HCT116 (cell line): ENCODE measurements at regions not wholly inside any gene's neighbourhood (a gene's known extent, or its start where the extent isn't known, plus 50 kb on each side); places are given as distances from the start of the nearest gene placed in this dataset.

Experiments
- ATAC-seq: fragments of 200-7000 bp; cut with Tn5 transposase; 2 replicates; pipeline ENCODE4 v1.9.1; 2020; ENCODE audit warnings: mild to moderate bottlenecking, moderate library complexity
- BruUV-seq: library from RNA; stranded (reverse); fragments of 400-500 nt; replicated peaks from 2 replicates; lab custom pipeline; 2021; lab: Mats Ljungman, UMichigan
- CTCF ChIA-PET: fragments of 300-600 bp; sonication (Branson Sonifier 250); formaldehyde crosslinking; loops from one replicate; lab custom pipeline; 2021; ENCODE audit warnings: antibody characterized with exemption; lab: Charles Lee
- POLR2A ChIA-PET: fragments of 300-600, 350-600 bp; sonication (Branson Sonifier 250); formaldehyde crosslinking; loops from one replicate; lab custom pipeline; 2021; ENCODE audit warnings: antibody characterized with exemption; lab: Charles Lee
- RAD21 ChIA-PET, 2 experiments: fragments of 300-600 bp; sonication (Branson Sonifier 250); formaldehyde crosslinking; loops; one replicate each; lab custom pipeline; 2023; ENCODE audit warnings: low total read pairs in 2 of 2; ENCODE audit not compliant: uncharacterized antibody in 2 of 2, unreplicated experiment in 2 of 2, low non-redundant PET in 1 of 2; lab: Charles Lee
- DNase-seq: peaks from one replicate; pipeline ENCODE4 v3.0.0-alpha.2; 2010; ENCODE audit warnings: low read depth, low spot score
- H2AFZ ChIP-seq: fragments of 200-600 bp; shearing (Covaris generic), sonication (generic); 2 replicates; pipeline ENCODE4 v1.6.1; 2017; ENCODE audit warnings: low read depth, mixed run types, mixed read lengths, antibody characterized with exemption, low read length; ENCODE audit not compliant: poor library complexity, severe bottlenecking
- H3K27ac ChIP-seq: 2 replicates; pipeline ENCODE4 v1.5.1; 2012; ENCODE audit warnings: low read depth, low read length
- H3K27me3 ChIP-seq: fragments of 200-600 bp; sonication (generic); 2 replicates; pipeline ENCODE4 v1.6.1; 2016; ENCODE audit warnings: mixed run types, low read length, mixed read lengths; ENCODE audit not compliant: insufficient read depth
- H3K36me3 ChIP-seq, 2 experiments: fragments of 200-500 bp in 1 of 2; fragments of 200-600 bp in 1 of 2; sonication (Bioruptor generic) in 1 of 2; sonication (generic) in 1 of 2; 2 replicates each; pipeline versions ENCODE4 v1.5.1 to v1.6.1; 2014 to 2016; ENCODE audit warnings: low read length in 2 of 2, inconsistent platforms in 1 of 2, mixed read lengths in 1 of 2, mixed run types in 1 of 2; ENCODE audit not compliant: insufficient read depth in 2 of 2, control insufficient read depth in 1 of 2
- H3K4me1 ChIP-seq, 2 experiments: fragments of 200-600 bp in 1 of 2; sonication (generic) in 1 of 2; 2 replicates each; pipeline versions ENCODE4 v1.5.1 to v1.6.1; 2012 to 2017; ENCODE audit warnings: low read length in 2 of 2, inconsistent platforms in 1 of 2, mild to moderate bottlenecking in 1 of 2, mixed read lengths in 1 of 2, mixed run types in 1 of 2, moderate library complexity in 1 of 2; ENCODE audit not compliant: insufficient read depth in 2 of 2, control insufficient read depth in 1 of 2
- H3K4me2 ChIP-seq: fragments of 200-600 bp; sonication (generic); 2 replicates; pipeline ENCODE4 v1.6.1; 2017; ENCODE audit warnings: mixed run types, low read length, mixed read lengths
- H3K4me3 ChIP-seq, 2 experiments: fragments of 200-600 bp in 1 of 2; sonication (generic) in 1 of 2; replicated peaks in 1 of 2; 2 replicates each; pipeline ENCODE4 v1.5.1; 2011 to 2016; ENCODE audit warnings: low read length in 2 of 2, control low read depth in 1 of 2, low read depth in 1 of 2, mild to moderate bottlenecking in 1 of 2, mixed read lengths in 1 of 2, mixed run types in 1 of 2
- H3K79me2 ChIP-seq: fragments of 200-600 bp; sonication (generic); 2 replicates; pipeline ENCODE4 v1.6.1; 2017; ENCODE audit warnings: mild to moderate bottlenecking, mixed run types, low read length, moderate library complexity, mixed read lengths; ENCODE audit not compliant: insufficient read depth
- H3K9ac ChIP-seq: fragments of 200-600 bp; sonication (generic); 2 replicates; pipeline ENCODE4 v1.6.1; 2016; ENCODE audit warnings: low read length, mixed read lengths
- H3K9me2 ChIP-seq: fragments of 200-600 bp; sonication (generic), shearing (Covaris generic); 2 replicates; pipeline ENCODE4 v1.6.1; 2017; ENCODE audit warnings: mixed run types, mild to moderate bottlenecking, moderate library complexity; ENCODE audit not compliant: insufficient read depth
- H3K9me3 ChIP-seq, 2 experiments: fragments of 200-500 bp in 1 of 2; fragments of 200-600 bp in 1 of 2; sonication (Bioruptor generic) in 1 of 2; sonication (generic) in 1 of 2; 2 replicates each; pipeline ENCODE4 v1.6.1; 2014 to 2017; ENCODE audit warnings: low read length in 2 of 2, mixed read lengths in 2 of 2, inconsistent platforms in 1 of 2, low read depth in 1 of 2, mild to moderate bottlenecking in 1 of 2, mixed run types in 1 of 2, moderate library complexity in 1 of 2; ENCODE audit not compliant: control insufficient read depth in 1 of 2, insufficient read depth in 1 of 2
- H4K20me1 ChIP-seq: fragments of 200-600 bp; sonication (generic), shearing (Covaris generic); 2 replicates; pipeline ENCODE4 v1.6.1; 2017; ENCODE audit warnings: mixed run types, mild to moderate bottlenecking, moderate library complexity; ENCODE audit not compliant: insufficient read depth
- CBX3 ChIP-seq: IDR thresholded peaks from 2 replicates; pipeline ENCODE4 v1.6.1; 2012; ENCODE audit warnings: low read depth
- CEBPB ChIP-seq: IDR thresholded peaks from 2 replicates; pipeline ENCODE4 v1.6.1; 2012; ENCODE audit warnings: low read depth
- ELF1 ChIP-seq: IDR thresholded peaks from 2 replicates; pipeline ENCODE4 v1.6.1; 2012; ENCODE audit warnings: low read depth, borderline replicate concordance
- FOSL1 ChIP-seq: IDR thresholded peaks from 2 replicates; pipeline ENCODE4 v1.6.1; 2012; ENCODE audit warnings: low read depth
- JUND ChIP-seq: IDR thresholded peaks from 2 replicates; pipeline ENCODE4 v1.6.1; 2012
- POLR2A ChIP-seq: IDR thresholded peaks from 2 replicates; pipeline ENCODE4 v1.7.0; 2011; ENCODE audit warnings: borderline replicate concordance; ENCODE audit not compliant: insufficient read depth, insufficient read length; ENCODE audit errors: extremely low read depth
- POLR2AphosphoS5 ChIP-seq: IDR thresholded peaks from 2 replicates; pipeline ENCODE4 v1.6.1; 2011; ENCODE audit warnings: mild to moderate bottlenecking, low read depth, low read length, moderate library complexity
- RAD21 ChIP-seq: IDR thresholded peaks from 2 replicates; pipeline ENCODE4 v1.6.1; 2012; ENCODE audit warnings: low read depth, mild to moderate bottlenecking
- SIN3A ChIP-seq: IDR thresholded peaks from 2 replicates; pipeline ENCODE4 v1.6.1; 2012; ENCODE audit warnings: low read depth
- TCF7L2 ChIP-seq: IDR thresholded peaks from 2 replicates; pipeline ENCODE4 v1.7.0; 2011; ENCODE audit warnings: borderline replicate concordance, inconsistent platforms; ENCODE audit not compliant: insufficient read depth, insufficient read length; ENCODE audit errors: extremely low read depth
- YY1 ChIP-seq: IDR thresholded peaks from 2 replicates; pipeline ENCODE4 v1.6.1; 2011; ENCODE audit warnings: low read length, low read depth, moderate library complexity, mild to moderate bottlenecking; ENCODE audit not compliant: insufficient replicate concordance; ENCODE audit errors: extremely low read depth
- ZNF274 ChIP-seq: fragments of 200-500 bp; sonication (Bioruptor generic); IDR thresholded peaks from 2 replicates; pipeline ENCODE4 v1.6.1; 2014; ENCODE audit warnings: mild to moderate bottlenecking, low read depth, low read length, inconsistent platforms
- intact Hi-C: fragments of 100-400 bp; cut with micrococcal nuclease; formaldehyde crosslinking; loops from 2 replicates; pipeline ENCODE4 v1.10.0; 2022
- TF ChIP-seq, protein P1 (sequence below): IDR thresholded peaks from 2 replicates; pipeline ENCODE4 v1.6.1; 2012
- TF ChIP-seq, protein P2 (sequence below): IDR thresholded peaks from 2 replicates; pipeline ENCODE4 v1.6.1; 2012; ENCODE audit warnings: low read depth
- TF ChIP-seq, protein P3 (sequence below), 3 experiments: fragments of 200-600 bp in 1 of 3; sonication (generic) in 1 of 3; IDR thresholded peaks in 2 of 3; conservative IDR thresholded peaks in 1 of 3; 2 replicates each; pipeline ENCODE4 v1.5.1; 2012 to 2017; ENCODE audit warnings: low read depth in 2 of 3, low read length in 2 of 3, antibody characterized with exemption in 1 of 3, borderline replicate concordance in 1 of 3, control low read depth in 1 of 3, mild to moderate bottlenecking in 1 of 3, mixed read lengths in 1 of 3, mixed run types in 1 of 3, moderate library complexity in 1 of 3; ENCODE audit not compliant: insufficient read depth in 1 of 3
- TF ChIP-seq, protein P4 (sequence below): IDR thresholded peaks from 2 replicates; pipeline ENCODE4 v1.6.1; 2011; ENCODE audit warnings: mild to moderate bottlenecking, low read length, moderate library complexity; ENCODE audit not compliant: insufficient replicate concordance; ENCODE audit errors: extremely low read depth

DNA sequence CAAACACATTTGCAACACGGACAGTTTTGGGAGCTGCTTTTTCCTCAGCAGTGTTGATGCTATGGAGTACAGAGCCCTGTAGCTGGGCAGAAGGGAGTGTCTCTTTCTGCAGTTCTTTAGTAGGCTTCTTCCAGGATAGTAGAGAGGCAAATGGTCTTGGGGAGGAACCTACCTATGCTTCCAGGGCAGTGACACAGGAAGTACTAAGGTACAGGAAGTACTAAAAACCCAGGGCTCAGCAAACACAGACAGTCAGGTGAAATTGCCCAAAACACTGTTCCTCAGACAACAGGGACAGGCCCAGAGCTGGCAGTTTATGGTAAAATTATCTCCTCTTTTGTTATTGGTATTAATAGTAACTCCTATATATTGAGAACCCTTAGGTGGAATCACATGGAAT is 217.6 kb downstream of the TTC8 start:
- RAD21 ChIA-PET: no interaction called here
- H3K4me3 ChIP-seq: no peak overlapping the region
- BruUV-seq: no TSS peak
- H3K36me3 ChIP-seq: no peaks in the 10 kb centered on the region
- no peak overlapping the region; the same call in 1 of the 2 replicates for H3K27ac ChIP-seq
- H3K4me1 ChIP-seq: peaks cover 13 to 30% of the 10 kb centered on the region in 2 experiments
- H3K27me3 ChIP-seq: no peaks in the 10 kb centered on the region
- TF ChIP-seq ELF1 (no peak), CBX3 (no peak), FOSL1 (no peak), CEBPB (no peak), RAD21 (no peak), YY1 (no peak), ZNF274 (no peak), POLR2A (no peak), JUND (no peak), SIN3A (no peak), TCF7L2 (no peak), POLR2AphosphoS5 (no peak)
- TF ChIP-seq, protein P1, sequence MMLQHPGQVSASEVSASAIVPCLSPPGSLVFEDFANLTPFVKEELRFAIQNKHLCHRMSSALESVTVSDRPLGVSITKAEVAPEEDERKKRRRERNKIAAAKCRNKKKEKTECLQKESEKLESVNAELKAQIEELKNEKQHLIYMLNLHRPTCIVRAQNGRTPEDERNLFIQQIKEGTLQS: no peak
- TF ChIP-seq, protein P2, sequence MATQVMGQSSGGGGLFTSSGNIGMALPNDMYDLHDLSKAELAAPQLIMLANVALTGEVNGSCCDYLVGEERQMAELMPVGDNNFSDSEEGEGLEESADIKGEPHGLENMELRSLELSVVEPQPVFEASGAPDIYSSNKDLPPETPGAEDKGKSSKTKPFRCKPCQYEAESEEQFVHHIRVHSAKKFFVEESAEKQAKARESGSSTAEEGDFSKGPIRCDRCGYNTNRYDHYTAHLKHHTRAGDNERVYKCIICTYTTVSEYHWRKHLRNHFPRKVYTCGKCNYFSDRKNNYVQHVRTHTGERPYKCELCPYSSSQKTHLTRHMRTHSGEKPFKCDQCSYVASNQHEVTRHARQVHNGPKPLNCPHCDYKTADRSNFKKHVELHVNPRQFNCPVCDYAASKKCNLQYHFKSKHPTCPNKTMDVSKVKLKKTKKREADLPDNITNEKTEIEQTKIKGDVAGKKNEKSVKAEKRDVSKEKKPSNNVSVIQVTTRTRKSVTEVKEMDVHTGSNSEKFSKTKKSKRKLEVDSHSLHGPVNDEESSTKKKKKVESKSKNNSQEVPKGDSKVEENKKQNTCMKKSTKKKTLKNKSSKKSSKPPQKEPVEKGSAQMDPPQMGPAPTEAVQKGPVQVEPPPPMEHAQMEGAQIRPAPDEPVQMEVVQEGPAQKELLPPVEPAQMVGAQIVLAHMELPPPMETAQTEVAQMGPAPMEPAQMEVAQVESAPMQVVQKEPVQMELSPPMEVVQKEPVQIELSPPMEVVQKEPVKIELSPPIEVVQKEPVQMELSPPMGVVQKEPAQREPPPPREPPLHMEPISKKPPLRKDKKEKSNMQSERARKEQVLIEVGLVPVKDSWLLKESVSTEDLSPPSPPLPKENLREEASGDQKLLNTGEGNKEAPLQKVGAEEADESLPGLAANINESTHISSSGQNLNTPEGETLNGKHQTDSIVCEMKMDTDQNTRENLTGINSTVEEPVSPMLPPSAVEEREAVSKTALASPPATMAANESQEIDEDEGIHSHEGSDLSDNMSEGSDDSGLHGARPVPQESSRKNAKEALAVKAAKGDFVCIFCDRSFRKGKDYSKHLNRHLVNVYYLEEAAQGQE: no peak
- TF ChIP-seq, protein P3, sequence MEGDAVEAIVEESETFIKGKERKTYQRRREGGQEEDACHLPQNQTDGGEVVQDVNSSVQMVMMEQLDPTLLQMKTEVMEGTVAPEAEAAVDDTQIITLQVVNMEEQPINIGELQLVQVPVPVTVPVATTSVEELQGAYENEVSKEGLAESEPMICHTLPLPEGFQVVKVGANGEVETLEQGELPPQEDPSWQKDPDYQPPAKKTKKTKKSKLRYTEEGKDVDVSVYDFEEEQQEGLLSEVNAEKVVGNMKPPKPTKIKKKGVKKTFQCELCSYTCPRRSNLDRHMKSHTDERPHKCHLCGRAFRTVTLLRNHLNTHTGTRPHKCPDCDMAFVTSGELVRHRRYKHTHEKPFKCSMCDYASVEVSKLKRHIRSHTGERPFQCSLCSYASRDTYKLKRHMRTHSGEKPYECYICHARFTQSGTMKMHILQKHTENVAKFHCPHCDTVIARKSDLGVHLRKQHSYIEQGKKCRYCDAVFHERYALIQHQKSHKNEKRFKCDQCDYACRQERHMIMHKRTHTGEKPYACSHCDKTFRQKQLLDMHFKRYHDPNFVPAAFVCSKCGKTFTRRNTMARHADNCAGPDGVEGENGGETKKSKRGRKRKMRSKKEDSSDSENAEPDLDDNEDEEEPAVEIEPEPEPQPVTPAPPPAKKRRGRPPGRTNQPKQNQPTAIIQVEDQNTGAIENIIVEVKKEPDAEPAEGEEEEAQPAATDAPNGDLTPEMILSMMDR (IDR thresholded peaks at IDR 0.05 in 2 of 3, conservative IDR thresholded peaks at IDR 0.05 in 1 of 3; ENCODE audit: borderline replicate concordance in 1 of 3, insufficient read depth in 1 of 3, low read depth in 2 of 3, low read length in 2 of 3): no peak
- TF ChIP-seq, protein P4, sequence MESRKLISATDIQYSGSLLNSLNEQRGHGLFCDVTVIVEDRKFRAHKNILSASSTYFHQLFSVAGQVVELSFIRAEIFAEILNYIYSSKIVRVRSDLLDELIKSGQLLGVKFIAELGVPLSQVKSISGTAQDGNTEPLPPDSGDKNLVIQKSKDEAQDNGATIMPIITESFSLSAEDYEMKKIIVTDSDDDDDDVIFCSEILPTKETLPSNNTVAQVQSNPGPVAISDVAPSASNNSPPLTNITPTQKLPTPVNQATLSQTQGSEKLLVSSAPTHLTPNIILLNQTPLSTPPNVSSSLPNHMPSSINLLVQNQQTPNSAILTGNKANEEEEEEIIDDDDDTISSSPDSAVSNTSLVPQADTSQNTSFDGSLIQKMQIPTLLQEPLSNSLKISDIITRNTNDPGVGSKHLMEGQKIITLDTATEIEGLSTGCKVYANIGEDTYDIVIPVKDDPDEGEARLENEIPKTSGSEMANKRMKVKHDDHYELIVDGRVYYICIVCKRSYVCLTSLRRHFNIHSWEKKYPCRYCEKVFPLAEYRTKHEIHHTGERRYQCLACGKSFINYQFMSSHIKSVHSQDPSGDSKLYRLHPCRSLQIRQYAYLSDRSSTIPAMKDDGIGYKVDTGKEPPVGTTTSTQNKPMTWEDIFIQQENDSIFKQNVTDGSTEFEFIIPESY: no peak
- TF ChIP-seq, all 23 proteins: peak for 0
- Histone ChIP-seq H3K4me2 (peak overlapping the region; percentile 93; the same call in 1 of the 2 replicates), H2AFZ (peak overlapping the region; percentile 13), H3K9ac (no peak overlapping the region), H3K79me2 (no peaks in the 10 kb centered on the region), H4K20me1 (no peaks in the 10 kb centered on the region), H3K9me3 (no peaks in the 10 kb centered on the region), H3K9me2 (no peaks in the 10 kb centered on the region)
- ATAC-seq (no peak), DNase-seq (no peak)
- ChIA-PET POLR2A (interaction anchor here (0.8 kb wide), 1 partner anchor 13 kb away, joined by 3 read pairs; no protein-coding TSS in a partner anchor), CTCF (interaction anchor here (0.7 to 2.0 kb wide), 4 partner anchors 8 to 931 kb away, joined by 4 to 9 read pairs (median 5); no protein-coding TSS in a partner anchor)
- intact Hi-C loops: loop anchor here (5.0 kb wide), 1 partner anchor 200 kb away; no protein-coding TSS in a partner anchor
